Prostate gland (tissue), 2 donors: ENCODE measurements at regions not wholly inside any gene's neighbourhood (a gene's known extent, or its start where the extent isn't known, plus 50 kb on each side); places are given as distances from the start of the nearest gene placed in this dataset.

Source experiments
- POLR2A ChIP-seq: fragments of 450-650 bp; IDR thresholded peaks from one replicate; pipeline ENCODE4 v1.6.1; 2016; ENCODE audit warnings: antibody characterized with exemption, mild to moderate bottlenecking
- TF ChIP-seq, protein P1 (sequence below), 4 experiments: fragments of 200-600 bp in 2 of 4; fragments of 450-650 bp in 2 of 4; sonication (generic) in 2 of 4; IDR thresholded peaks; 1 replicate in 3 of 4; 2 replicates in 1 of 4; pipeline ENCODE4 v1.5.1; 2016 to 2019; ENCODE audit warnings: antibody characterized with exemption in 4 of 4, mild to moderate bottlenecking in 2 of 4, moderate library complexity in 2 of 4

- TF ChIP-seq, protein P1, sequence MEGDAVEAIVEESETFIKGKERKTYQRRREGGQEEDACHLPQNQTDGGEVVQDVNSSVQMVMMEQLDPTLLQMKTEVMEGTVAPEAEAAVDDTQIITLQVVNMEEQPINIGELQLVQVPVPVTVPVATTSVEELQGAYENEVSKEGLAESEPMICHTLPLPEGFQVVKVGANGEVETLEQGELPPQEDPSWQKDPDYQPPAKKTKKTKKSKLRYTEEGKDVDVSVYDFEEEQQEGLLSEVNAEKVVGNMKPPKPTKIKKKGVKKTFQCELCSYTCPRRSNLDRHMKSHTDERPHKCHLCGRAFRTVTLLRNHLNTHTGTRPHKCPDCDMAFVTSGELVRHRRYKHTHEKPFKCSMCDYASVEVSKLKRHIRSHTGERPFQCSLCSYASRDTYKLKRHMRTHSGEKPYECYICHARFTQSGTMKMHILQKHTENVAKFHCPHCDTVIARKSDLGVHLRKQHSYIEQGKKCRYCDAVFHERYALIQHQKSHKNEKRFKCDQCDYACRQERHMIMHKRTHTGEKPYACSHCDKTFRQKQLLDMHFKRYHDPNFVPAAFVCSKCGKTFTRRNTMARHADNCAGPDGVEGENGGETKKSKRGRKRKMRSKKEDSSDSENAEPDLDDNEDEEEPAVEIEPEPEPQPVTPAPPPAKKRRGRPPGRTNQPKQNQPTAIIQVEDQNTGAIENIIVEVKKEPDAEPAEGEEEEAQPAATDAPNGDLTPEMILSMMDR (IDR thresholded peaks at IDR 0.05) = no peak
- no peak for TF ChIP-seq POLR2A
Observed at GRCh38 chr12:115323223-115323905, 639.4 kb upstream of the TBX3 start.
